ENCODE measurements at regions not wholly inside any gene's neighbourhood (a gene's known extent, or its start where the extent isn't known, plus 50 kb on each side); places are given as distances from the start of the nearest gene placed in this dataset.

DNA sequence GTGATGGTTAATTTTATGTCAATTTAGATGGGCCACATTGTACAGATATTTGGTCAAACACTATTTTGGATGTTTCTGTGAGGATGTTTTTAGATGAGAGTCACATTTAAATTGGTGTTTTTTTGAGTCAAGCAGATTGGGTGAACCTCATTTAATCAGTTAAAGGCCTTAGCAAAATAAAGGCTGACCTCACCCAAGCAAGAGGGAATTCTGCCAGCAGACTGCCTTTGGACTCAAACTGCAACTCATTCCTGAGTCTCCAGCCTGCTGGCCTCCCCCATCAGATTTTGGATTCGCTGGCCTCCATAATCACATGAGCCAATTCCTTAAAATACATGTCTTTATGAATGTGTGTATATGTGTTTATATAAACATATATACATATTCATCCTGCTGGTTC lies 282.7 kb upstream of the POU5F2 start:
- TF ChIP-seq EP300 (IDR thresholded peaks at IDR 0.05; ENCODE audit: low read depth in 2 of 2, low read length in 2 of 2), result no peak
- TF ChIP-seq EP300 (CRISPR knock-in tag; IDR thresholded peaks at IDR 0.05; ENCODE audit: borderline replicate concordance), result no peak
- TF ChIP-seq TARDBP (CRISPR knock-in tag; IDR thresholded peaks at IDR 0.05), result no peak
- TF ChIP-seq, protein P1, sequence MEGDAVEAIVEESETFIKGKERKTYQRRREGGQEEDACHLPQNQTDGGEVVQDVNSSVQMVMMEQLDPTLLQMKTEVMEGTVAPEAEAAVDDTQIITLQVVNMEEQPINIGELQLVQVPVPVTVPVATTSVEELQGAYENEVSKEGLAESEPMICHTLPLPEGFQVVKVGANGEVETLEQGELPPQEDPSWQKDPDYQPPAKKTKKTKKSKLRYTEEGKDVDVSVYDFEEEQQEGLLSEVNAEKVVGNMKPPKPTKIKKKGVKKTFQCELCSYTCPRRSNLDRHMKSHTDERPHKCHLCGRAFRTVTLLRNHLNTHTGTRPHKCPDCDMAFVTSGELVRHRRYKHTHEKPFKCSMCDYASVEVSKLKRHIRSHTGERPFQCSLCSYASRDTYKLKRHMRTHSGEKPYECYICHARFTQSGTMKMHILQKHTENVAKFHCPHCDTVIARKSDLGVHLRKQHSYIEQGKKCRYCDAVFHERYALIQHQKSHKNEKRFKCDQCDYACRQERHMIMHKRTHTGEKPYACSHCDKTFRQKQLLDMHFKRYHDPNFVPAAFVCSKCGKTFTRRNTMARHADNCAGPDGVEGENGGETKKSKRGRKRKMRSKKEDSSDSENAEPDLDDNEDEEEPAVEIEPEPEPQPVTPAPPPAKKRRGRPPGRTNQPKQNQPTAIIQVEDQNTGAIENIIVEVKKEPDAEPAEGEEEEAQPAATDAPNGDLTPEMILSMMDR (CRISPR knock-in tag; IDR thresholded peaks at IDR 0.05), result no peak
- no peak for TF ChIP-seq ZBTB10 (CRISPR knock-in tag; IDR thresholded peaks at IDR 0.05; ENCODE audit: borderline replicate concordance)
- TF ChIP-seq ZMAT3 (CRISPR knock-in tag; conservative IDR thresholded peaks at IDR 0.05), result no peak
- no peak for TF ChIP-seq TCF7L2 (IDR thresholded peaks at IDR 0.05; ENCODE audit: low read depth, low read length)
- TF ChIP-seq MAX (IDR thresholded peaks at IDR 0.05), result no peak
- TF ChIP-seq CEBPB (IDR thresholded peaks at IDR 0.05; ENCODE audit: borderline replicate concordance, low read depth, low read length), result no peak
- no peak for TF ChIP-seq SRF (IDR thresholded peaks at IDR 0.05; ENCODE audit: low read depth, low read length)
- TF ChIP-seq, protein P2, sequence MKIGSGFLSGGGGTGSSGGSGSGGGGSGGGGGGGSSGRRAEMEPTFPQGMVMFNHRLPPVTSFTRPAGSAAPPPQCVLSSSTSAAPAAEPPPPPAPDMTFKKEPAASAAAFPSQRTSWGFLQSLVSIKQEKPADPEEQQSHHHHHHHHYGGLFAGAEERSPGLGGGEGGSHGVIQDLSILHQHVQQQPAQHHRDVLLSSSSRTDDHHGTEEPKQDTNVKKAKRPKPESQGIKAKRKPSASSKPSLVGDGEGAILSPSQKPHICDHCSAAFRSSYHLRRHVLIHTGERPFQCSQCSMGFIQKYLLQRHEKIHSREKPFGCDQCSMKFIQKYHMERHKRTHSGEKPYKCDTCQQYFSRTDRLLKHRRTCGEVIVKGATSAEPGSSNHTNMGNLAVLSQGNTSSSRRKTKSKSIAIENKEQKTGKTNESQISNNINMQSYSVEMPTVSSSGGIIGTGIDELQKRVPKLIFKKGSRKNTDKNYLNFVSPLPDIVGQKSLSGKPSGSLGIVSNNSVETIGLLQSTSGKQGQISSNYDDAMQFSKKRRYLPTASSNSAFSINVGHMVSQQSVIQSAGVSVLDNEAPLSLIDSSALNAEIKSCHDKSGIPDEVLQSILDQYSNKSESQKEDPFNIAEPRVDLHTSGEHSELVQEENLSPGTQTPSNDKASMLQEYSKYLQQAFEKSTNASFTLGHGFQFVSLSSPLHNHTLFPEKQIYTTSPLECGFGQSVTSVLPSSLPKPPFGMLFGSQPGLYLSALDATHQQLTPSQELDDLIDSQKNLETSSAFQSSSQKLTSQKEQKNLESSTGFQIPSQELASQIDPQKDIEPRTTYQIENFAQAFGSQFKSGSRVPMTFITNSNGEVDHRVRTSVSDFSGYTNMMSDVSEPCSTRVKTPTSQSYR (CRISPR knock-in tag; IDR thresholded peaks at IDR 0.05; ENCODE audit: borderline replicate concordance), result no peak
- TF ChIP-seq POLR2AphosphoS5 (IDR thresholded peaks at IDR 0.05; ENCODE audit: low read depth, low read length), result no peak

Data from HepG2 (cell line).